Endothelial cell of umbilical vein (primary cell): ENCODE measurements at regions not wholly inside any gene's neighbourhood (a gene's known extent, or its start where the extent isn't known, plus 50 kb on each side); places are given as distances from the start of the nearest gene placed in this dataset.

Source experiments
- BruUV-seq: library from RNA; stranded (reverse); fragments of 400-500 nt; replicated peaks from 2 replicates; lab custom pipeline; 2021; lab: Mats Ljungman, UMichigan
- CTCF ChIA-PET: fragments of 300-600, 350-600 bp; sonication (Branson Sonifier 250); formaldehyde crosslinking; loops from one replicate; lab custom pipeline; 2021; ENCODE audit warnings: antibody characterized with exemption, inconsistent platforms; lab: Charles Lee
- POLR2A ChIA-PET: fragments of 300-600, 350-600 bp; sonication (Branson Sonifier 250); formaldehyde crosslinking; loops from one replicate; lab custom pipeline; 2021; ENCODE audit warnings: antibody characterized with exemption, inconsistent platforms; lab: Charles Lee
- DNase-seq: peaks from one replicate; pipeline ENCODE4 v3.0.0-alpha.2; 2011; ENCODE audit warnings: low read depth, low spot score
- FAIRE-seq: peaks from 2 replicates; lab custom pipeline; 2011; peaks lifted over from hg19 to GRCh38; lab: Jason Lieb, UNC
- H2AFZ ChIP-seq: 2 replicates; pipeline ENCODE4 v1.6.0; 2012; ENCODE audit warnings: low read depth, low read length, control low read depth, inconsistent platforms
- H3K27ac ChIP-seq: 2 replicates; pipeline ENCODE4 v1.5.1; 2011; ENCODE audit warnings: low read depth, mild to moderate bottlenecking, control low read depth, low read length, moderate library complexity; ENCODE audit not compliant: insufficient read depth
- H3K27me3 ChIP-seq, 2 experiments: 2 replicates each; pipeline versions ENCODE4 v1.6.0 to v1.6.1; 2011; ENCODE audit warnings: low read length in 2 of 2, mixed read lengths in 1 of 2; ENCODE audit not compliant: control insufficient read depth in 2 of 2, insufficient read depth in 2 of 2
- H3K36me3 ChIP-seq, 2 experiments: 2 replicates in 1 of 2; 3 replicates in 1 of 2; pipeline ENCODE4 v1.5.1; 2011; ENCODE audit warnings: low read length in 2 of 2, mild to moderate bottlenecking in 1 of 2, moderate library complexity in 1 of 2; ENCODE audit not compliant: control insufficient read depth in 2 of 2, insufficient read depth in 2 of 2; ENCODE audit errors: extremely low read depth in 1 of 2
- H3K4me1 ChIP-seq: 3 replicates; pipeline ENCODE4 v1.5.1; 2011; ENCODE audit warnings: mild to moderate bottlenecking, low read length; ENCODE audit not compliant: control insufficient read depth, insufficient read depth; ENCODE audit errors: extremely low read depth
- H3K4me2 ChIP-seq: 2 replicates; pipeline ENCODE4 v1.6.1; 2011; ENCODE audit warnings: low read length, control low read depth, mixed read lengths; ENCODE audit not compliant: insufficient read depth
- H3K4me3 ChIP-seq, 3 experiments: fragments of 200-600 bp in 1 of 3; sonication (generic), shearing (Covaris generic) in 1 of 3; replicated peaks in 1 of 3; 2 replicates each; pipeline ENCODE4 v1.5.1; 2011 to 2016; ENCODE audit warnings: control low read depth in 3 of 3, low read length in 3 of 3, mild to moderate bottlenecking in 2 of 3, inconsistent platforms in 1 of 3, low read depth in 1 of 3, moderate library complexity in 1 of 3; ENCODE audit not compliant: insufficient read depth in 1 of 3
- H3K79me2 ChIP-seq: 2 replicates; pipeline ENCODE4 v1.6.0; 2012; ENCODE audit warnings: low read length, inconsistent platforms; ENCODE audit not compliant: control insufficient read depth, insufficient read depth
- H3K9ac ChIP-seq: replicated peaks from 2 replicates; pipeline ENCODE3; 2011; ENCODE audit warnings: low read length, control low read depth; ENCODE audit not compliant: insufficient read depth; ENCODE audit errors: extremely low read depth
- H3K9me1 ChIP-seq: replicated peaks from 3 replicates; pipeline ENCODE4 v1.6.0; 2011; ENCODE audit warnings: mild to moderate bottlenecking, low read length; ENCODE audit not compliant: control insufficient read depth, insufficient read depth; ENCODE audit errors: extremely low read depth
- H3K9me3 ChIP-seq: replicated peaks from 2 replicates; pipeline ENCODE4 v1.5.1; 2012; ENCODE audit warnings: low read length, inconsistent platforms; ENCODE audit not compliant: control insufficient read depth, insufficient read depth
- H4K20me1 ChIP-seq: replicated peaks from 2 replicates; pipeline ENCODE3; 2011; ENCODE audit warnings: mild to moderate bottlenecking, low read length; ENCODE audit not compliant: control insufficient read depth, insufficient read depth; ENCODE audit errors: extremely low read depth
- CTCF ChIP-seq, 2 donors: IDR thresholded peaks; 1 replicate in 1 of 2; 2 replicates in 1 of 2; pipeline ENCODE4 v1.5.1; 2011; ENCODE audit warnings: low read length in 2 of 2, mild to moderate bottlenecking in 2 of 2, moderate library complexity in 2 of 2, control low read depth in 1 of 2, inconsistent platforms in 1 of 2, low read depth in 1 of 2; ENCODE audit not compliant: insufficient read depth in 1 of 2; ENCODE audit errors: extremely low read depth in 1 of 2
- EZH2 ChIP-seq: IDR thresholded peaks from 2 replicates; pipeline ENCODE4 v1.6.1; 2012; ENCODE audit warnings: borderline replicate concordance, low read depth, mild to moderate bottlenecking, moderate library complexity, low read length, inconsistent platforms; ENCODE audit not compliant: severe bottlenecking
- FOS ChIP-seq: IDR thresholded peaks from 2 replicates; pipeline ENCODE4 v1.6.1; 2011; ENCODE audit warnings: mild to moderate bottlenecking, low read length, moderate library complexity, borderline replicate concordance; ENCODE audit not compliant: insufficient read depth
- GATA2 ChIP-seq: IDR thresholded peaks from 2 replicates; pipeline ENCODE4 v1.7.0; 2011; ENCODE audit warnings: low read depth, mild to moderate bottlenecking, moderate library complexity, mixed read lengths, low read length; ENCODE audit not compliant: insufficient read length, insufficient read depth
- JUN ChIP-seq: IDR thresholded peaks from 2 replicates; pipeline ENCODE4 v1.6.1; 2011; ENCODE audit warnings: borderline replicate concordance, low read depth; ENCODE audit not compliant: insufficient read length, insufficient read depth
- MAX ChIP-seq: IDR thresholded peaks from 2 replicates; pipeline ENCODE4 v1.6.1; 2011; ENCODE audit not compliant: insufficient read depth, insufficient read length
- MYC ChIP-seq: IDR thresholded peaks from one replicate; pipeline ENCODE4 v1.6.1; 2011; ENCODE audit warnings: mild to moderate bottlenecking, low read depth, low read length
- POLR2A ChIP-seq: IDR thresholded peaks from 2 replicates; pipeline ENCODE4 v1.6.1; 2012; ENCODE audit warnings: low read depth, mild to moderate bottlenecking, control low read depth, low read length
- POLR2AphosphoS5 ChIP-seq: IDR thresholded peaks from 2 replicates; pipeline ENCODE4 v1.6.1; 2012; ENCODE audit warnings: low read depth, mild to moderate bottlenecking, control low read depth, low read length, moderate library complexity; ENCODE audit not compliant: insufficient read depth
- dilution Hi-C: fragments of 300-500 bp; cut with MboI; formaldehyde crosslinking; loops from one replicate; pipeline ENCODE4 v1.15.0; 2019; ENCODE audit warnings: low sequenced_read_pairs; ENCODE audit not compliant: extremely low pct_ligation_motif_present
- intact Hi-C: fragments of 100-400 bp; cut with micrococcal nuclease; formaldehyde crosslinking; loops from one replicate; pipeline ENCODE4 v1.10.0; 2022

GRCh38 chr6:139768196-139768595, 393.7 kb upstream of the CITED2 start:
- Histone ChIP-seq H3K9ac (no peak overlapping the region), H4K20me1 (no peaks in the 10 kb centered on the region), H3K27ac (no peak overlapping the region), H3K4me3 (no peak overlapping the region), H3K36me3 (no peaks in the 10 kb centered on the region), H2AFZ (no peak overlapping the region), H3K9me3 (no peaks in the 10 kb centered on the region), H3K4me2 (no peak overlapping the region), H3K79me2 (no peaks in the 10 kb centered on the region), H3K4me1 (peaks cover 33% of the 10 kb centered on the region), H3K9me1 (no peaks in the 10 kb centered on the region), H3K27me3 (no peaks in the 10 kb centered on the region)
- intact Hi-C loops, result no loop called here
- TF ChIP-seq GATA2 (peak; percentile 41), CTCF (IDR thresholded peaks at IDR 0.05; ENCODE audit: extremely low read depth in 1 of 2, insufficient read depth in 1 of 2, low read depth in 1 of 2, low read length in 2 of 2) (no peak)
- no TSS peak for BruUV-seq
- POLR2A ChIA-PET, result interaction anchor here (0.8 kb wide), 1 partner anchor 394 kb away, joined by 3 read pairs; the partner anchor contains the start of gene CITED2
- no peak for FAIRE-seq
- CTCF ChIA-PET, result interaction anchor here (1.0 to 1.7 kb wide), 3 partner anchors 10 to 399 kb away, joined by 3 to 7 read pairs (median 4); no protein-coding TSS in a partner anchor
- no peak for DNase-seq
- dilution Hi-C loops, result no loop called here

- Histone ChIP-seq H3K9me3 (no peaks in the 10 kb centered on the region), H2AFZ (no peak overlapping the region), H3K36me3 (no peaks in the 10 kb centered on the region), H3K4me3 (no peak overlapping the region), H3K4me1 (peaks cover 42% of the 10 kb centered on the region), H3K27ac (no peak overlapping the region), H3K27me3 (no peaks in the 10 kb centered on the region), H4K20me1 (no peaks in the 10 kb centered on the region), H3K9me1 (no peaks in the 10 kb centered on the region), H3K4me2 (no peak overlapping the region), H3K79me2 (no peaks in the 10 kb centered on the region), H3K9ac (no peak overlapping the region)
- ChIA-PET CTCF (interaction anchor here (1.4 kb wide), 1 partner anchor 12 kb away, joined by 7 read pairs; no protein-coding TSS in a partner anchor), POLR2A (no interaction called here)
- DNase-seq (no peak), FAIRE-seq (no peak)
- TF ChIP-seq FOS (no peak), POLR2A (no peak), GATA2 (no peak), MYC (no peak), MAX (no peak), EZH2 (no peak), CTCF (IDR thresholded peaks at IDR 0.05; ENCODE audit: extremely low read depth in 1 of 2, insufficient read depth in 1 of 2, low read depth in 1 of 2, low read length in 2 of 2) (no peak), JUN (no peak), POLR2AphosphoS5 (no peak)
- intact Hi-C loops (no loop called here), dilution Hi-C loops (no loop called here)
- no TSS peak for BruUV-seq
Observed at GRCh38 chr6:139766796-139767195, 392.3 kb upstream of the CITED2 start.
